ENCODE measurements at regions not wholly inside any gene's neighbourhood (a gene's known extent, or its start where the extent isn't known, plus 50 kb on each side); places are given as distances from the start of the nearest gene placed in this dataset.

- DNase-seq: no peak
Measured at GRCh38 chr16:80066805-80067580, 466.5 kb upstream of the MAF start.

- DNase-seq: no peak
Measured at GRCh38 chr16:80065541-80065940, 465.0 kb upstream of the MAF start.

- no peak for DNase-seq
Measured at GRCh38 chr16:80063713-80064069, 463.2 kb upstream of the MAF start.

- DNase-seq: no peak
Measured at GRCh38 chr16:80063031-80063712, 462.6 kb upstream of the MAF start.

- DNase-seq: no peak
Measured at GRCh38 chr16:80062361-80063030, 462.0 kb upstream of the MAF start.

- DNase-seq: no peak
Measured at GRCh38 chr16:80060470-80060869, 459.9 kb upstream of the MAF start.

GRCh38 chr16:80059836-80060235 is 459.3 kb upstream of the MAF start:
- DNase-seq: no peak

GRCh38 chr16:80058214-80058613 is 457.7 kb upstream of the MAF start:
- DNase-seq: no peak

DNA sequence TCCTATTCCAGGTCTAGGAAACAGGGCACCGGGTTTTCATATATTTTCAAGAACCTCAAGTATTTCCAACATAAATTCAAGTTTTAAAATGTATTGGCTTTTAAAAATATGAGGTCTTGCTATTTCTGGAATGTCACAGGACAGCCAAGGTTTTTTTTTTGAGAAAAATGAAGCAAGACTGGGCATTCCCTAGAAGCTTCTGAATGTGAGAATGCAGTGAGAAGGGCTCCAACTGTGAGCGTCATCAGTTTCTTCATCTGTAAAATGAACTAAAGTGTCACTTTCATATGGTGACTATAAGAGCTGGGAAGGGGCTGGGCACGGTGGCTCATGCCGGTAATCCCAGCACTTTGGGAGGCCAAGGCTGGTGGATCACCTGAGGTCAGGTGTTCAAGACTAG is 455.8 kb upstream of the MAF start:
- DNase-seq: no peak

- DNase-seq: no peak
Measured at GRCh38 chr16:80055831-80056230, 455.3 kb upstream of the MAF start.

GRCh38 chr16:80054647-80055046 is 454.1 kb upstream of the MAF start:
- no peak for DNase-seq

DNA sequence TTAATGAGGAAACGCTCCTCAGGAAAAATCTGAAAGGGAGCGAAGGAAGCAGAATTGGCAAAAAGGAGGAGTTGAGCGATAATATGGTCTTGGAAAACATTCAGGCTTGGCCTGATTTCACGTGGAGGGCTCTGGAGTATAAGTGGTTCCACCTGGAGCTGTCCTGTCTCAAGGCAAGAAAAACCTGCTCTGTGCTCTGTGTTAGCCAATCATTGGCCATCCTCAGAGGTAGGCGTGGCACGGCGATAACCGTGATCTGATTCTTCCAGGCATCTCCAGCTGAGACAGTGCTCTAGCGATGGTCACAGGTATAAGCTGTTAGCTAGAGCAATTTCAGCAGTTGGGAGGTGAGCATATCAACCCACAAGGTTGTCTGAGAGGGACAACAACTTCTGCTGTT is 450.5 kb upstream of the MAF start:
- DNase-seq: no peak

DNA sequence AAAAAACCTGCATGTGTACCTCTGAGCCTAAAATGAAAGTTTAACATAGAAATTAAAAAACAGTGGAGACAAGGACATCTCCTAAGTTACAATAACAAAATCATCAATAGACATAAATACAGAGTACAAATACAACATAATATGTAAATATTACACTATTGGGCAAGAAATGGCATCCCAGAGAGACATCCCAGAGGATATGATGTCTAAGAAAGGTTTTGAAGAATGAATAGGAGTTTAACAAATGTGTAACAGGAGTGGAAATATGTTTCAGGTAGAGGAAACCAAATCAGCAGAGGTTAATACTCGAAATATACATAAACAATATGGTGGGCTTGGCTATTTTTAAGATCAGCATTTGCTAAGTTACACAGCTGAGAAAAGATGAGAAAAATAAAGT is 447.7 kb upstream of the MAF start:
- DNase-seq: no peak

DNA sequence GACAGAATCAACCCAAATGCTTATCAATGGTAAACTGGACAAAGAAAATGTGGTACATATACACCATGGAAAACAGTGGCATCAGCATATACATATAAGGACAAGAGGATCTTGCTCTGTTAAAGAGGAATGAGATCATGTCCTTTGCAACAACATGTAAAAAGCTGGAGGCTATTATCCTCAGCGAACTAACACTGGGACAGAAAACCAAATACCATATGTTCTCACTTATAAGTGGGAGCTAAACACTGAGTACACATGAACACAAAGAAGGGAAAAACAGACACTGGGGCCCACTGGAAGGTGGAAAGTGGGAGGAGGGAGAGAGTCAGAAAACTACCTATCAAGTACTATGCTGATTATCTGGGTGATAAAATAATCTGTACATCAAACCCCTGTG is 447.3 kb upstream of the MAF start:
- no peak for DNase-seq

- DNase-seq: no peak
Measured at GRCh38 chr16:80046848-80047247, 446.3 kb upstream of the MAF start.

GRCh38 chr16:80046261-80046660 is 445.7 kb upstream of the MAF start:
- no peak for DNase-seq

- DNase-seq: no peak
Measured at GRCh38 chr16:80045861-80046260, 445.3 kb upstream of the MAF start.

- DNase-seq: no peak
Measured at GRCh38 chr16:80041410-80041809, 440.9 kb upstream of the MAF start.

DNA sequence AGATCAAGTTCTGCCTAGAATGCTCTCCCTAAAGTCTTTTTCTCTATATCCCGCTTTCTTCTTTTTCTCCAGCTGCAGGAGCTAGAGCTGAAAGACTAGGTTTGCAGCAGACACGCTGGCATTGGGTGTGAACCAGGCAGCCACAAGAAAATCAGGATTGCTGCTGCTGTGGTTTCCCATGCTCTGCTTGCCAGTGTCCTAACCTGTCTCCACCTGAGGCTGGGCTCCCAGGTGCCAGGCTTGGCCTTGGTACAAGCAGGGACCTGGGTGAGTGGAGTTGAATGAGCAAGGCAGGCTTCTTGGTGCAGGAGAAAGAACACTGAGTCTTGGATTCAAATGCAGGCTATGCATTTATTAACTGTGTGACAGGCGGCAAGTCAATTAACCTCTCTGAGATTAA is 440.3 kb upstream of the MAF start:
- DNase-seq: no peak

DNA sequence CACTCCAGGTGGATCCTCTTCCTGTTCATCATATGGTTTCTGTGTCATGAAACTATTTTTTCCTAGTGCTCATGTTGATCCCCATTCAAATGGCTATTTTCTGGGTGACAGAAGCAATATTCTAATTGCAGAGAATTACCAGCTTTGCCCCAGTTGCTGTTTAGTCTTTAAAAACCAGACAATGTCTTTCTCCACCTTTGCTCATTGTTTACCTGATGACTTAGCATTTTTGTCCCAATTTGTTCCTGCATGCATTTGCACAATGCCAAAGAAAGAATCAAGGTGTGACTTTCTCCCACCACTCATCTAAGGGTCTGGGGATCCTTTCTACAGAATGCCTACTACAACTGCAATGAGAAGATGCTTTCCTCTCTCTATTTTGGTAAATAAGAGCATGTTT is 439.9 kb upstream of the MAF start:
- no peak for DNase-seq

- no peak for DNase-seq
Measured at GRCh38 chr16:80039777-80040176, 439.2 kb upstream of the MAF start.

- no peak for DNase-seq
Measured at GRCh38 chr16:80038566-80038965, 438.0 kb upstream of the MAF start.

- no peak for DNase-seq
Measured at GRCh38 chr16:80034948-80035663, 434.6 kb upstream of the MAF start.

DNA sequence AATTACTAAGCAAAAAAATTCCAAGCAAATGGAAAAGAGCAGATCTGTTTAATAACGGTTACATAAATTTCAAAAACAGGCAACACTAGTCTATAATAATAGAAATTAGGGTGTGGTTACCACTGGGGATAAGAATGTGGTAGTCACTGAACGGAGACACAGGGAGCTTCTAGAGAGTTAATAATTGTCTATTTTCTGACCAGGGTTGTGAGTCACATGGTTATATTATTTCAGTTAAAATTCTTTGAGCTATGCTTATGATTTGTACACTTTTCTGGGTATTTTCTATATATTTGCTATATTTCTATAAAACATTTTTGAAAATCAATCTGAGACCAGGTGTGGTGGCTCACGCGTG is 433.9 kb upstream of the MAF start:
- DNase-seq: no peak
